CD8-positive, alpha-beta memory T cell (primary cell): ENCODE measurements at regions not wholly inside any gene's neighbourhood (a gene's known extent, or its start where the extent isn't known, plus 50 kb on each side); places are given as distances from the start of the nearest gene placed in this dataset.

Source experiments
- CTCF ChIA-PET: fragments of 350-600 bp; sonication (Branson Sonifier 250); formaldehyde crosslinking; loops from one replicate; lab custom pipeline; 2021; ENCODE audit warnings: antibody characterized with exemption; lab: Charles Lee
- POLR2A ChIA-PET: fragments of 350-600 bp; sonication (Branson Sonifier 250); formaldehyde crosslinking; loops from one replicate; lab custom pipeline; 2021; ENCODE audit warnings: antibody characterized with exemption; lab: Charles Lee
- DNase-seq, 5 donors: peaks; one replicate each; pipeline versions ENCODE4 v3.0.0 to v3.0.0-alpha.2; 2020 to 2022; ENCODE audit warnings: mixed read lengths in 1 of 5
- H3K27ac ChIP-seq: one replicate; pipeline ENCODE4 v1.7.0; 2013; ENCODE audit warnings: low read depth, mild to moderate bottlenecking, low read length, moderate library complexity
- H3K27me3 ChIP-seq: 2 replicates; pipeline ENCODE4 v1.7.0; 2013; ENCODE audit warnings: low read length, mild to moderate bottlenecking; ENCODE audit not compliant: insufficient read depth, poor library complexity, severe bottlenecking
- H3K36me3 ChIP-seq: 2 replicates; pipeline ENCODE4 v1.7.0; 2013; ENCODE audit warnings: mild to moderate bottlenecking, low read length, moderate library complexity; ENCODE audit not compliant: insufficient read depth
- H3K4me1 ChIP-seq: 2 replicates; pipeline ENCODE4 v1.7.0; 2013; ENCODE audit warnings: mild to moderate bottlenecking, low read length, moderate library complexity; ENCODE audit not compliant: insufficient read depth
- H3K4me3 ChIP-seq: 2 replicates; pipeline ENCODE4 v1.7.0; 2013; ENCODE audit warnings: mild to moderate bottlenecking, low read length
- H3K9me3 ChIP-seq: 2 replicates; pipeline ENCODE4 v1.7.0; 2013; ENCODE audit warnings: mild to moderate bottlenecking, low read length
- H3K27ac Mint-ChIP-seq, 8 donors: one replicate each; pipeline ENCODE4 v1.8.0; 2020 to 2021; ENCODE audit warnings: mixed read lengths in 8 of 8, mild to moderate bottlenecking in 6 of 8, inconsistent platforms in 3 of 8, moderate library complexity in 3 of 8
- H3K27me3 Mint-ChIP-seq, 2 donors: one replicate each; pipeline ENCODE4 v1.8.0; 2020 to 2021; ENCODE audit warnings: mixed read lengths in 2 of 2, mild to moderate bottlenecking in 1 of 2, moderate library complexity in 1 of 2
- H3K36me3 Mint-ChIP-seq, 3 donors: one replicate each; pipeline ENCODE4 v1.8.0; 2020 to 2021; ENCODE audit warnings: mixed read lengths in 3 of 3, inconsistent platforms in 1 of 3, mild to moderate bottlenecking in 1 of 3
- H3K4me1 Mint-ChIP-seq, 3 donors: one replicate each; pipeline ENCODE4 v1.8.0; 2020 to 2021; ENCODE audit warnings: mixed read lengths in 3 of 3, inconsistent platforms in 1 of 3, mild to moderate bottlenecking in 1 of 3
- H3K4me3 Mint-ChIP-seq, 7 donors: one replicate each; pipeline ENCODE4 v1.8.0; 2020 to 2021; ENCODE audit warnings: mixed read lengths in 7 of 7, mild to moderate bottlenecking in 6 of 7, moderate library complexity in 4 of 7, inconsistent platforms in 2 of 7
- H3K9me3 Mint-ChIP-seq, 5 donors: one replicate each; pipeline ENCODE4 v1.8.0; 2020 to 2022; ENCODE audit warnings: mixed read lengths in 5 of 5, mild to moderate bottlenecking in 3 of 5, moderate library complexity in 2 of 5, inconsistent platforms in 1 of 5

- H3K4me3 ChIP-seq = no peak overlapping the region
- Mint-ChIP-seq H3K27ac (no peak overlapping the region), H3K36me3 (peaks cover 3 to 37% (median 5%) of the 10 kb centered on the region in 3 donors), H3K27me3 (peaks cover 0 to 4% of the 10 kb centered on the region in 2 donors), H3K4me1 (no peaks in the 10 kb centered on the region), H3K9me3 (peaks cover 16 to 34% (median 20%) of the 10 kb centered on the region in 5 donors), H3K4me3 (no peak overlapping the region)
- no peaks in the 10 kb centered on the region for H3K27me3 ChIP-seq
- CTCF ChIA-PET = no interaction called here
- DNase-seq = no peak
- no peaks in the 10 kb centered on the region for H3K36me3 ChIP-seq
- H3K4me1 ChIP-seq = no peaks in the 10 kb centered on the region
- no peak overlapping the region for H3K27ac ChIP-seq
- POLR2A ChIA-PET = no interaction called here
- peaks cover 10% of the 10 kb centered on the region for H3K9me3 ChIP-seq
Measured at GRCh38 chr6:16811277-16811979, 50.2 kb upstream of the ATXN1 start.
